ENCODE measurements at regions not wholly inside any gene's neighbourhood (a gene's known extent, or its start where the extent isn't known, plus 50 kb on each side); places are given as distances from the start of the nearest gene placed in this dataset.

GRCh38 chr16:80039777-80040176, 439.2 kb upstream of the MAF start:
- Histone ChIP-seq H3K27ac (ENCODE audit: low read depth, low read length) (no peak overlapping the region), H3K27me3 (ENCODE audit: control insufficient read depth, insufficient read depth, low read length, poor library complexity, severe bottlenecking) (peaks cover 81% of the 10 kb centered on the region), H3K9ac (ENCODE audit: extremely low read depth, low read length, poor library complexity, severe bottlenecking) (no peak overlapping the region), H3K4me1 (ENCODE audit: control insufficient read depth, insufficient read depth, low read length) (peaks cover 4% of the 10 kb centered on the region), H3K4me3 (ENCODE audit: low read length) (no peak overlapping the region), H3K9me3 (ENCODE audit: control insufficient read depth, low read length) (peaks cover 10% of the 10 kb centered on the region), H3K36me3 (ENCODE audit: control insufficient read depth, insufficient read depth, low read length) (no peaks in the 10 kb centered on the region)
- no peak for TF ChIP-seq CTCF (conservative IDR thresholded peaks at IDR 0.05)
- Mint-ChIP-seq H3K36me3 (ENCODE audit: low read depth) (no peaks in the 10 kb centered on the region), H3K27ac (no peak overlapping the region), H3K4me1 (peaks cover 18% of the 10 kb centered on the region), H3K27me3 (ENCODE audit: insufficient read depth) (peaks cover 84% of the 10 kb centered on the region), H3K9me3 (peaks cover 6% of the 10 kb centered on the region), H3K4me3 (no peak overlapping the region)
- 91 to 100% methylated on average over 1 to 2 of the region's 2 CpGs for WGBS, 2 experiments (ENCODE audit: insufficient coverage in 1 of 2, insufficient read length in 1 of 2)
- no peak for DNase-seq

GRCh38 chr16:80038566-80038965, 438.0 kb upstream of the MAF start:
- no peak for TF ChIP-seq CTCF (conservative IDR thresholded peaks at IDR 0.05)
- no peak for DNase-seq
- H3K27me3 ChIP-seq (ENCODE audit: control insufficient read depth, insufficient read depth, low read length, poor library complexity, severe bottlenecking), result peaks cover 70% of the 10 kb centered on the region
- no peak overlapping the region for H3K4me3 ChIP-seq (ENCODE audit: low read length)
- no peak overlapping the region for H3K27ac ChIP-seq (ENCODE audit: low read depth, low read length)
- Mint-ChIP-seq H3K27ac (no peak overlapping the region), H3K36me3 (ENCODE audit: low read depth) (no peaks in the 10 kb centered on the region), H3K4me1 (peaks cover 14% of the 10 kb centered on the region), H3K27me3 (ENCODE audit: insufficient read depth) (peaks cover 75% of the 10 kb centered on the region), H3K9me3 (peaks cover 13% of the 10 kb centered on the region), H3K4me3 (no peak overlapping the region)
- H3K9me3 ChIP-seq (ENCODE audit: control insufficient read depth, low read length), result peaks cover 19% of the 10 kb centered on the region
- no peaks in the 10 kb centered on the region for H3K36me3 ChIP-seq (ENCODE audit: control insufficient read depth, insufficient read depth, low read length)
- H3K4me1 ChIP-seq (ENCODE audit: control insufficient read depth, insufficient read depth, low read length), result peaks cover 4% of the 10 kb centered on the region
- H3K9ac ChIP-seq (ENCODE audit: extremely low read depth, low read length, poor library complexity, severe bottlenecking), result no peak overlapping the region
- WGBS, 2 experiments (ENCODE audit: insufficient coverage in 1 of 2, insufficient read length in 1 of 2), result 89% methylated on average over 4 to 6 of the region's 6 CpGs

- Histone ChIP-seq H3K4me1 (ENCODE audit: control insufficient read depth, insufficient read depth, low read length) (no peaks in the 10 kb centered on the region), H3K9ac (ENCODE audit: extremely low read depth, low read length, poor library complexity, severe bottlenecking) (no peak overlapping the region), H3K36me3 (ENCODE audit: control insufficient read depth, insufficient read depth, low read length) (no peaks in the 10 kb centered on the region), H3K9me3 (ENCODE audit: control insufficient read depth, low read length) (peaks cover 22% of the 10 kb centered on the region), H3K27ac (ENCODE audit: low read depth, low read length) (no peak overlapping the region), H3K4me3 (ENCODE audit: low read length) (no peak overlapping the region), H3K27me3 (ENCODE audit: control insufficient read depth, insufficient read depth, low read length, poor library complexity, severe bottlenecking) (peaks cover 56% of the 10 kb centered on the region)
- WGBS, 2 experiments (ENCODE audit: insufficient coverage in 1 of 2, insufficient read length in 1 of 2), result 69 to 85% methylated on average over 5 to 7 of the region's 8 CpGs
- Mint-ChIP-seq H3K27ac (no peak overlapping the region), H3K27me3 (ENCODE audit: insufficient read depth) (peaks cover 63% of the 10 kb centered on the region), H3K4me1 (peaks cover 10% of the 10 kb centered on the region), H3K36me3 (ENCODE audit: low read depth) (no peaks in the 10 kb centered on the region), H3K4me3 (no peak overlapping the region), H3K9me3 (peaks cover 20% of the 10 kb centered on the region)
- no peak for TF ChIP-seq CTCF (conservative IDR thresholded peaks at IDR 0.05)
- no peak for DNase-seq
These were observed 434.6 kb upstream of the MAF start for GRCh38 chr16:80034948-80035663.
